ENCODE measurements at regions not wholly inside any gene's neighbourhood (a gene's known extent, or its start where the extent isn't known, plus 50 kb on each side); places are given as distances from the start of the nearest gene placed in this dataset.

- no peak for DNase-seq
These were observed 137.8 kb upstream of the GALNT17 start for GRCh38 chr7:70994176-70994575.

GRCh38 chr7:70997261-70997660 is 134.7 kb upstream of the GALNT17 start:
- no peak for DNase-seq

GRCh38 chr7:71005109-71005508 is 126.8 kb upstream of the GALNT17 start:
- no peak for DNase-seq

GRCh38 chr7:71009636-71010035 is 122.3 kb upstream of the GALNT17 start:
- no peak for DNase-seq

- DNase-seq = no peak
These were observed 116.6 kb upstream of the GALNT17 start for GRCh38 chr7:71015252-71015900.

GRCh38 chr7:71016401-71016800 is 115.5 kb upstream of the GALNT17 start:
- no peak for DNase-seq

GRCh38 chr7:71017602-71018001 is 114.3 kb upstream of the GALNT17 start:
- DNase-seq = no peak

GRCh38 chr7:71019706-71020105 is 112.2 kb upstream of the GALNT17 start:
- DNase-seq = no peak

GRCh38 chr7:71021131-71021530 is 110.8 kb upstream of the GALNT17 start:
- DNase-seq = no peak

GRCh38 chr7:71026680-71027079 is 105.3 kb upstream of the GALNT17 start:
- DNase-seq = no peak

- DNase-seq = no peak
These were observed 97.7 kb upstream of the GALNT17 start for GRCh38 chr7:71034243-71034642.

GRCh38 chr7:71042591-71042990 is 89.4 kb upstream of the GALNT17 start:
- DNase-seq = no peak

- no peak for DNase-seq
These were observed 81.5 kb upstream of the GALNT17 start for GRCh38 chr7:71050492-71050891.

GRCh38 chr7:71055504-71055903 is 76.4 kb upstream of the GALNT17 start:
- DNase-seq = no peak

- DNase-seq = no peak
These were observed 54.0 kb upstream of the GALNT17 start for GRCh38 chr7:71077743-71078476.
